ENCODE measurements at regions not wholly inside any gene's neighbourhood (a gene's known extent, or its start where the extent isn't known, plus 50 kb on each side); places are given as distances from the start of the nearest gene placed in this dataset.

DNA sequence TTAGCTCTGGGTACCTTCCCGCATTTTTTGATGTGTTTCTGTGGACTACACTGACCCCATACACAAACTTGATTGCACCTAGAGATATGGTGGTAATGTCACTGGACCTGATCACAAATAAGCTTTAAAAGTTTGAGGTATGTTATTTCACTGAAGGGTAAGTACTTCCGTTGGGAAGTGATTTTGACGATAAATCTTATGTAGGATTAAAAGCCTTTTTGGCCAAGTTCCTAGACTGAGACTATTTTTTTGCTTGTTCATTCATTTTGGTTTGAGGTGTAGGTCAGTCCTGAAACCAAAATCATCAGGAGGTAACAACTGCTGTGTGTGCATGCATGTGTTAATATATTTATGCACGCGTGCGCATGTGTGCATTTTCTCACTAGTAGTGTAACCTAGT lies 336.3 kb downstream of the TFAP2A start:
- no peak for TF ChIP-seq CTCF (conservative IDR thresholded peaks at IDR 0.05; ENCODE audit: low read depth, low read length)
- TF ChIP-seq EZH2 (IDR thresholded peaks at IDR 0.05; ENCODE audit: low read length, unreplicated experiment): no peak
- no peak for TF ChIP-seq EZH2phosphoT487 (IDR thresholded peaks at IDR 0.05; ENCODE audit: borderline replicate concordance, low read length)

All from PC-3 (cell line).